H1 (cell line): ENCODE measurements at regions not wholly inside any gene's neighbourhood (a gene's known extent, or its start where the extent isn't known, plus 50 kb on each side); places are given as distances from the start of the nearest gene placed in this dataset.

Experiments used
- CTCF ChIA-PET: fragments of 300-600 bp; sonication (Branson Sonifier 250); formaldehyde crosslinking; loops from one replicate; lab custom pipeline; 2021; ENCODE audit not compliant: partially characterized antibody; lab: Charles Lee
- POLR2A ChIA-PET: fragments of 300-600 bp; sonication (Branson Sonifier 250); formaldehyde crosslinking; loops from one replicate; lab custom pipeline; 2021; ENCODE audit warnings: inconsistent platforms; ENCODE audit not compliant: partially characterized antibody; lab: Charles Lee
- DNase-seq, 2 experiments: peaks; one replicate each; pipeline versions ENCODE4 v3.0.0 to v3.0.0-alpha.2; 2010 to 2022; ENCODE audit warnings: low spot score in 2 of 2, low read depth in 1 of 2, mixed read lengths in 1 of 2
- FAIRE-seq: peaks from 2 replicates; lab custom pipeline; 2011; peaks lifted over from hg19 to GRCh38; lab: Jason Lieb, UNC
- H2AFZ ChIP-seq: 2 replicates; pipeline ENCODE4 v1.8.1; 2012; ENCODE audit warnings: low read length, inconsistent platforms
- H2AK5ac ChIP-seq: 2 replicates; pipeline ENCODE4 v1.6.1; 2013; ENCODE audit warnings: low read depth, low read length
- H2BK120ac ChIP-seq: replicated peaks from 2 replicates; pipeline ENCODE3; 2013; ENCODE audit warnings: low read depth, low read length, inconsistent platforms
- H2BK12ac ChIP-seq: 2 replicates; pipeline ENCODE4 v1.6.1; 2013; ENCODE audit warnings: low read depth, low read length
- H2BK15ac ChIP-seq: 2 replicates; pipeline ENCODE4 v1.6.1; 2013; ENCODE audit warnings: low read length
- H2BK20ac ChIP-seq: 2 replicates; pipeline ENCODE4 v1.6.1; 2013; ENCODE audit warnings: low read length
- H2BK5ac ChIP-seq: 2 replicates; pipeline ENCODE4 v1.6.1; 2013; ENCODE audit warnings: low read depth, low read length
- H3K14ac ChIP-seq: 2 replicates; pipeline ENCODE4 v1.6.1; 2013; ENCODE audit warnings: inconsistent platforms; ENCODE audit not compliant: insufficient read length
- H3K18ac ChIP-seq: 2 replicates; pipeline ENCODE4 v1.6.1; 2013; ENCODE audit warnings: low read length; ENCODE audit errors: extremely low read depth
- H3K23ac ChIP-seq: 2 replicates; pipeline ENCODE4 v1.6.1; 2013; ENCODE audit warnings: inconsistent platforms; ENCODE audit not compliant: insufficient read length
- H3K23me2 ChIP-seq: 2 replicates; pipeline ENCODE4 v1.6.1; 2013; ENCODE audit warnings: low read depth, low read length
- H3K27ac ChIP-seq: 2 replicates; pipeline ENCODE4 v1.6.1; 2011; ENCODE audit warnings: low read depth, low read length, inconsistent platforms
- H3K27me3 ChIP-seq, 4 experiments: replicated peaks in 1 of 4; 1 replicate in 1 of 4; 2 replicates in 3 of 4; pipeline versions ENCODE4 v1.6.1 to v1.8.1; 2011 to 2013; ENCODE audit warnings: low read length in 3 of 4, mild to moderate bottlenecking in 3 of 4, inconsistent platforms in 2 of 4, mixed read lengths in 2 of 4, moderate library complexity in 1 of 4; ENCODE audit not compliant: control insufficient read depth in 3 of 4, insufficient read depth in 3 of 4; ENCODE audit errors: extremely low read depth in 1 of 4
- H3K36me3 ChIP-seq, 4 experiments: 2 replicates each; pipeline versions ENCODE4 v1.6.1 to v1.8.1; 2011 to 2013; ENCODE audit warnings: mild to moderate bottlenecking in 4 of 4, low read length in 3 of 4, moderate library complexity in 2 of 4, control low read depth in 1 of 4, inconsistent platforms in 1 of 4; ENCODE audit not compliant: insufficient read depth in 4 of 4, control insufficient read depth in 2 of 4
- H3K4ac ChIP-seq: replicated peaks from 2 replicates; pipeline ENCODE3; 2013; ENCODE audit warnings: low read length, low read depth, mixed read lengths, inconsistent platforms; ENCODE audit not compliant: insufficient read length
- H3K4me1 ChIP-seq, 4 experiments: replicated peaks in 1 of 4; 1 replicate in 1 of 4; 2 replicates in 3 of 4; pipeline versions ENCODE4 v1.6.1 to v1.8.1; 2011 to 2013; ENCODE audit warnings: low read length in 3 of 4, inconsistent platforms in 2 of 4, mixed read lengths in 1 of 4; ENCODE audit not compliant: insufficient read depth in 4 of 4, control insufficient read depth in 3 of 4
- H3K4me2 ChIP-seq, 2 experiments: 2 replicates each; pipeline versions ENCODE4 v1.6.1 to v1.8.1; 2011 to 2013; ENCODE audit warnings: low read depth in 2 of 2, low read length in 2 of 2, control low read depth in 1 of 2, inconsistent platforms in 1 of 2, mild to moderate bottlenecking in 1 of 2; ENCODE audit not compliant: insufficient read depth in 1 of 2
- H3K4me3 ChIP-seq, 4 experiments: fragments of 200-600, 300-600 bp in 1 of 4; sonication (generic), shearing (Covaris generic), sonication (Bioruptor Twin) in 1 of 4; 2 replicates each; pipeline versions ENCODE4 v1.5.1 to v1.8.1; 2011 to 2016; ENCODE audit warnings: low read length in 4 of 4, low read depth in 3 of 4, control low read depth in 2 of 4, inconsistent platforms in 2 of 4, mild to moderate bottlenecking in 2 of 4, mixed read lengths in 1 of 4, moderate library complexity in 1 of 4; ENCODE audit not compliant: insufficient read depth in 2 of 4; ENCODE audit errors: extremely low read depth in 1 of 4
- H3K56ac ChIP-seq: replicated peaks from 2 replicates; pipeline ENCODE3; 2013; ENCODE audit warnings: low read depth, mild to moderate bottlenecking, mixed read lengths, low read length, inconsistent platforms; ENCODE audit not compliant: insufficient read length
- H3K79me1 ChIP-seq: 2 replicates; pipeline ENCODE4 v1.6.1; 2013; ENCODE audit warnings: low read depth, low read length, control low read depth
- H3K79me2 ChIP-seq, 2 experiments: 2 replicates each; pipeline versions ENCODE4 v1.6.1 to v1.8.1; 2012 to 2013; ENCODE audit warnings: low read length in 2 of 2, mild to moderate bottlenecking in 2 of 2, inconsistent platforms in 1 of 2; ENCODE audit not compliant: insufficient read depth in 2 of 2, control insufficient read depth in 1 of 2
- H3K9ac ChIP-seq, 4 experiments: replicated peaks in 1 of 4; 1 replicate in 1 of 4; 2 replicates in 3 of 4; pipeline versions ENCODE4 v1.6.1 to v1.8.1; 2011 to 2013; ENCODE audit warnings: low read depth in 3 of 4, low read length in 3 of 4, control low read depth in 2 of 4, mild to moderate bottlenecking in 2 of 4, moderate library complexity in 2 of 4, inconsistent platforms in 1 of 4; ENCODE audit errors: extremely low read depth in 1 of 4
- H3K9me3 ChIP-seq, 2 experiments: 2 replicates each; pipeline versions ENCODE4 v1.6.1 to v1.8.1; 2012 to 2013; ENCODE audit warnings: mild to moderate bottlenecking in 2 of 2, moderate library complexity in 2 of 2, control low read depth in 1 of 2, inconsistent platforms in 1 of 2, low read depth in 1 of 2, low read length in 1 of 2, mixed read lengths in 1 of 2; ENCODE audit not compliant: insufficient read depth in 2 of 2
- H4K20me1 ChIP-seq, 2 experiments: replicated peaks in 1 of 2; 2 replicates each; pipeline versions ENCODE3 to v1.8.1; 2011 to 2013; ENCODE audit warnings: inconsistent platforms in 2 of 2, low read length in 2 of 2, mild to moderate bottlenecking in 1 of 2; ENCODE audit not compliant: insufficient read depth in 2 of 2, control insufficient read depth in 1 of 2
- H4K5ac ChIP-seq: 2 replicates; pipeline ENCODE4 v1.6.1; 2013; ENCODE audit warnings: low read length, low read depth, mixed read lengths, inconsistent platforms; ENCODE audit not compliant: insufficient read length
- H4K8ac ChIP-seq: 2 replicates; pipeline ENCODE4 v1.8.0; 2013; ENCODE audit warnings: mild to moderate bottlenecking, moderate library complexity, low read length, inconsistent platforms; ENCODE audit not compliant: insufficient read depth; ENCODE audit errors: extremely low read depth
- H4K91ac ChIP-seq: replicated peaks from 2 replicates; pipeline ENCODE3; 2013; ENCODE audit warnings: low read length, mixed read lengths, inconsistent platforms; ENCODE audit not compliant: insufficient read length
- BCL11A ChIP-seq, 2 experiments: IDR thresholded peaks; one replicate each; pipeline ENCODE4 v1.6.1; 2011; ENCODE audit warnings: low read depth in 2 of 2, low read length in 2 of 2, mild to moderate bottlenecking in 2 of 2
- CEBPB ChIP-seq: IDR thresholded peaks from 2 replicates; pipeline ENCODE4 v1.6.1; 2012; ENCODE audit warnings: low read depth, low read length
- CTBP2 ChIP-seq: IDR thresholded peaks from 2 replicates; pipeline ENCODE4 v1.7.0; 2011; ENCODE audit warnings: borderline replicate concordance, mild to moderate bottlenecking, moderate library complexity, mixed read lengths, low read length; ENCODE audit not compliant: insufficient read depth, insufficient read length
- FOSL1 ChIP-seq: IDR thresholded peaks from 2 replicates; pipeline ENCODE4 v1.6.1; 2011; ENCODE audit warnings: mild to moderate bottlenecking, low read depth, low read length, moderate library complexity; ENCODE audit not compliant: insufficient read depth
- GABPA ChIP-seq: IDR thresholded peaks from 2 replicates; pipeline ENCODE4 v1.6.1; 2011; ENCODE audit warnings: mild to moderate bottlenecking, low read length, moderate library complexity, borderline replicate concordance; ENCODE audit not compliant: insufficient read depth
- KDM5A ChIP-seq: fragments of 200-600 bp; IDR thresholded peaks from 2 replicates; pipeline ENCODE4 v1.7.1; 2012; ENCODE audit warnings: mild to moderate bottlenecking, low read length, inconsistent platforms, mixed read lengths
- MAFK ChIP-seq: IDR thresholded peaks from 2 replicates; pipeline ENCODE4 v1.6.1; 2012; ENCODE audit warnings: low read depth, mild to moderate bottlenecking, improper control_type of control experiment, low read length
- MAX ChIP-seq: IDR thresholded peaks from 2 replicates; pipeline ENCODE4 v1.6.1; 2012; ENCODE audit warnings: inconsistent platforms
- POLR2A ChIP-seq, 2 experiments: IDR thresholded peaks; 1 replicate in 1 of 2; 2 replicates in 1 of 2; pipeline ENCODE4 v1.6.1; 2011; ENCODE audit warnings: low read depth in 2 of 2, low read length in 2 of 2, mild to moderate bottlenecking in 2 of 2; ENCODE audit errors: control extremely low read depth in 1 of 2
- RFX5 ChIP-seq: IDR thresholded peaks from 2 replicates; pipeline ENCODE4 v1.6.1; 2011; ENCODE audit warnings: low read depth, low read length, improper control_type of control experiment, borderline replicate concordance
- SIN3A ChIP-seq, 2 experiments: IDR thresholded peaks in 1 of 2; conservative IDR thresholded peaks in 1 of 2; 2 replicates each; pipeline ENCODE4 v1.6.1; 2011 to 2012; ENCODE audit warnings: low read length in 2 of 2, improper control_type of control experiment in 1 of 2, low read depth in 1 of 2, mild to moderate bottlenecking in 1 of 2
- TAF1 ChIP-seq: IDR thresholded peaks from 2 replicates; pipeline ENCODE4 v1.6.1; 2011; ENCODE audit warnings: mild to moderate bottlenecking, low read depth, low read length
- YY1 ChIP-seq: IDR thresholded peaks from 2 replicates; pipeline ENCODE4 v1.6.1; 2011; ENCODE audit warnings: low read depth, mild to moderate bottlenecking, low read length
- ZNF274 ChIP-seq: IDR thresholded peaks from 2 replicates; pipeline ENCODE4 v1.7.0; 2012; ENCODE audit warnings: low read length, borderline replicate concordance; ENCODE audit errors: extremely low read depth
- WGBS, 2 experiments: shearing (Covaris generic) in 1 of 2; methylation state at CpG; one replicate each; pipeline versions ENCODE4 v1.1.6 to v1.1.7; 2013 to 2015; ENCODE audit warnings: low lambda C conversion rate in 2 of 2, mixed read lengths in 2 of 2, inconsistent platforms in 1 of 2, low coverage in 1 of 2, missing lambda C conversion rate in 1 of 2; ENCODE audit not compliant: insufficient replicate concordance in 2 of 2, insufficient coverage in 1 of 2, insufficient read length in 1 of 2; ENCODE audit errors: extremely low coverage in 1 of 2, missing lambda C conversion rate in 1 of 2; 5-methylcytosine and 5-hydroxymethylcytosine counted together

- Histone ChIP-seq H2BK20ac (no peak overlapping the region), H3K9me3 (no peaks in the 10 kb centered on the region), H3K56ac (no peak overlapping the region), H4K91ac (no peak overlapping the region), H4K5ac (no peak overlapping the region), H3K14ac (no peak overlapping the region), H4K8ac (no peak overlapping the region), H4K20me1 (no peaks in the 10 kb centered on the region), H3K4me2 (no peak overlapping the region), H3K23me2 (no peaks in the 10 kb centered on the region), H3K79me1 (no peaks in the 10 kb centered on the region), H2BK120ac (no peak overlapping the region), H3K36me3 (no peaks in the 10 kb centered on the region), H3K4me1 (no peaks in the 10 kb centered on the region; a peak in 1 of 7 replicates), H3K4ac (no peak overlapping the region), H3K27me3 (no peaks in the 10 kb centered on the region), H3K27ac (no peak overlapping the region), H2AK5ac (no peak overlapping the region), H2BK15ac (no peak overlapping the region), H3K18ac (no peak overlapping the region), H3K4me3 (no peak overlapping the region), H3K79me2 (no peaks in the 10 kb centered on the region), H2BK12ac (no peak overlapping the region), H2AFZ (no peak overlapping the region), H2BK5ac (no peak overlapping the region), H3K9ac (no peak overlapping the region), H3K23ac (no peak overlapping the region)
- no peak for DNase-seq
- POLR2A ChIA-PET, result no interaction called here
- WGBS, 2 experiments, result 0% methylated on average over 1 of the region's 1 CpG; no CpG with 5 or more reads in 1 of the 2 experiments
- CTCF ChIA-PET, result interaction anchor here (0.6 to 1.2 kb wide), 2 partner anchors 15 to 485 kb away, joined by 3 to 4 read pairs; no protein-coding TSS in a partner anchor
- TF ChIP-seq BCL11A (IDR thresholded peaks at IDR 0.05; ENCODE audit: low read depth in 2 of 2, low read length in 2 of 2) (no peak), KDM5A (no peak), MAFK (no peak), YY1 (no peak), MAX (no peak), TAF1 (no peak), GABPA (no peak), FOSL1 (no peak), SIN3A (conservative IDR thresholded peaks at IDR 0.05 in 1 of 2, IDR thresholded peaks at IDR 0.05 in 1 of 2; ENCODE audit: low read depth in 1 of 2, low read length in 2 of 2) (no peak), CTBP2 (no peak), ZNF274 (no peak), CEBPB (no peak), RFX5 (no peak), POLR2A (IDR thresholded peaks at IDR 0.05; ENCODE audit: control extremely low read depth in 1 of 2, low read depth in 2 of 2, low read length in 2 of 2) (no peak)
- FAIRE-seq, result no peak
These were observed 248.9 kb upstream of the CWC22 start for GRCh38 chr2:180255981-180256380.
